NCI-H446 treated with DMSO at 0.1 percent for 48 hours (cell line): ENCODE measurements at regions not wholly inside any gene's neighbourhood (a gene's known extent, or its start where the extent isn't known, plus 50 kb on each side); places are given as distances from the start of the nearest gene placed in this dataset.

Experiments used
- DNase-seq: peaks from one replicate; lab custom pipeline; 2025; lab: John Stamatoyannopoulos, UW

GRCh38 chr12:93015871-93016751 lies 87.0 kb upstream of the EEA1 start:
- DNase-seq, result no peak

GRCh38 chr12:93016752-93017350 lies 87.8 kb upstream of the EEA1 start:
- no peak for DNase-seq

GRCh38 chr12:93018610-93019009 lies 89.5 kb upstream of the EEA1 start:
- DNase-seq, result no peak

GRCh38 chr12:93019212-93019927 lies 90.3 kb upstream of the EEA1 start:
- DNase-seq, result no peak

- DNase-seq, result no peak
These were observed 91.0 kb upstream of the EEA1 start for GRCh38 chr12:93019975-93020630.

- no peak for DNase-seq
These were observed 91.8 kb upstream of the EEA1 start for GRCh38 chr12:93020631-93021597.

GRCh38 chr12:93022603-93023340 lies 93.7 kb upstream of the EEA1 start:
- DNase-seq, result no peak

GRCh38 chr12:93025145-93026103 lies 96.3 kb upstream of the EEA1 start:
- DNase-seq, result peak; percentile 59

- no peak for DNase-seq
These were observed 97.9 kb upstream of the EEA1 start for GRCh38 chr12:93027041-93027440.

GRCh38 chr12:93029091-93029490 lies 100.0 kb upstream of the EEA1 start:
- no peak for DNase-seq

GRCh38 chr12:93031028-93031427 lies 101.9 kb upstream of the EEA1 start:
- DNase-seq, result no peak

- no peak for DNase-seq
These were observed 103.7 kb upstream of the EEA1 start for GRCh38 chr12:93032758-93033157.

- DNase-seq, result no peak
These were observed 104.9 kb upstream of the EEA1 start for GRCh38 chr12:93033948-93034347.

- no peak for DNase-seq
These were observed 110.0 kb upstream of the EEA1 start for GRCh38 chr12:93039062-93039461.

- no peak for DNase-seq
These were observed 110.8 kb upstream of the EEA1 start for GRCh38 chr12:93039930-93040329.

- DNase-seq, result no peak
These were observed 111.3 kb upstream of the EEA1 start for GRCh38 chr12:93040367-93040766.

- no peak for DNase-seq
These were observed 112.3 kb upstream of the EEA1 start for GRCh38 chr12:93041416-93041815.

- no peak for DNase-seq
These were observed 113.2 kb upstream of the EEA1 start for GRCh38 chr12:93042283-93042682.

GRCh38 chr12:93042684-93043083 lies 113.6 kb upstream of the EEA1 start:
- no peak for DNase-seq
